ENCODE measurements at regions not wholly inside any gene's neighbourhood (a gene's known extent, or its start where the extent isn't known, plus 50 kb on each side); places are given as distances from the start of the nearest gene placed in this dataset.
"Not testable (repeated sequence)": the region's sequence is repeated elsewhere in the genome, so short reads cannot be mapped to it uniquely, and the experiment has no call there.

- DNase-seq: no peak
Measured at GRCh38 chr14:34300330-34300729, 161.7 kb downstream of the SPTSSA start.

GRCh38 chr14:34299360-34299759, 162.7 kb downstream of the SPTSSA start:
- no peak for DNase-seq

- no peak for DNase-seq
Measured at GRCh38 chr14:34297786-34298520, 164.1 kb downstream of the SPTSSA start.

- no peak for DNase-seq
Measured at GRCh38 chr14:34283590-34283989, 178.4 kb downstream of the SPTSSA start.

- no peak for DNase-seq
Measured at GRCh38 chr14:34277191-34277590, 184.8 kb downstream of the SPTSSA start.

GRCh38 chr14:34275530-34275929, 186.5 kb downstream of the SPTSSA start:
- DNase-seq: no peak

GRCh38 chr14:34275078-34275477, 187.0 kb downstream of the SPTSSA start:
- no peak for DNase-seq

GRCh38 chr14:34273716-34274115, 188.3 kb downstream of the SPTSSA start:
- not testable (repeated sequence) for DNase-seq

- DNase-seq: no peak
Measured at GRCh38 chr14:34270361-34270760, 191.7 kb downstream of the SPTSSA start.

- no peak for DNase-seq
Measured at GRCh38 chr14:34266344-34266743, 195.7 kb downstream of the SPTSSA start.

GRCh38 chr14:34262127-34262910, 199.7 kb downstream of the SPTSSA start:
- no peak for DNase-seq

- DNase-seq: no peak
Measured at GRCh38 chr14:34259996-34260395, 202.0 kb downstream of the SPTSSA start.

- DNase-seq: no peak
Measured at GRCh38 chr14:34258318-34258717, 203.7 kb downstream of the SPTSSA start.

- no peak for DNase-seq
Measured at GRCh38 chr14:34257505-34257904, 204.5 kb downstream of the SPTSSA start.

GRCh38 chr14:34256223-34256622, 205.8 kb downstream of the SPTSSA start:
- DNase-seq: no peak

- no peak for DNase-seq
Measured at GRCh38 chr14:34254571-34254970, 207.5 kb downstream of the SPTSSA start.

- no peak for DNase-seq
Measured at GRCh38 chr14:34254031-34254430, 208.0 kb downstream of the SPTSSA start.

GRCh38 chr14:34252227-34252626, 209.8 kb downstream of the SPTSSA start:
- DNase-seq: no peak

GRCh38 chr14:34251662-34252061, 210.4 kb downstream of the SPTSSA start:
- DNase-seq: no peak

- DNase-seq: no peak
Measured at GRCh38 chr14:34250959-34251358, 211.1 kb downstream of the SPTSSA start.

- no peak for DNase-seq
Measured at GRCh38 chr14:34247605-34248004, 214.4 kb downstream of the SPTSSA start.

GRCh38 chr14:34246206-34246605, 215.8 kb downstream of the SPTSSA start:
- DNase-seq: no peak

GRCh38 chr14:34243401-34243800, 218.6 kb downstream of the SPTSSA start:
- DNase-seq: no peak

- DNase-seq: no peak
Measured at GRCh38 chr14:34243001-34243400, 219.0 kb downstream of the SPTSSA start.

Measured in inflammatory macrophage (primary cell).